Peyer's patch (tissue), 4 donors: ENCODE measurements at regions not wholly inside any gene's neighbourhood (a gene's known extent, or its start where the extent isn't known, plus 50 kb on each side); places are given as distances from the start of the nearest gene placed in this dataset.

Experiments used
- DNase-seq, 3 donors: peaks; one replicate each; pipeline ENCODE4 v3.0.0-alpha.2; 2017 to 2019
- H3K27ac ChIP-seq, 4 donors: fragments of 200-600 bp; sonication (generic); one replicate each; pipeline ENCODE4 v1.5.1; 2016 to 2019
- H3K27me3 ChIP-seq, 2 donors: fragments of 200-600 bp; sonication (generic); one replicate each; pipeline ENCODE4 v1.5.1; 2019
- H3K36me3 ChIP-seq, 3 donors: fragments of 200-600 bp; sonication (generic); one replicate each; pipeline ENCODE4 v1.5.1; 2016 to 2019
- H3K4me1 ChIP-seq, 4 donors: fragments of 200-600 bp; sonication (generic); one replicate each; pipeline ENCODE4 v1.5.1; 2016 to 2019
- H3K4me3 ChIP-seq, 4 donors: fragments of 200-600 bp; sonication (generic); 1 replicate in 3 of 4; 2 replicates in 1 of 4; pipeline ENCODE4 v1.5.1; 2016 to 2019; ENCODE audit warnings: mild to moderate bottlenecking in 1 of 4
- H3K9me3 ChIP-seq, 4 donors: fragments of 200-600 bp; sonication (generic); one replicate each; pipeline ENCODE4 v1.5.1; 2016 to 2019; ENCODE audit warnings: mild to moderate bottlenecking in 1 of 4
- CTCF ChIP-seq, 6 experiments: fragments of 450-650 bp in 4 of 6; fragments of 200-600 bp in 2 of 6; sonication (generic) in 1 of 6; IDR thresholded peaks; one replicate each; pipeline ENCODE4 v1.5.1; 2017 to 2019; ENCODE audit warnings: antibody characterized with exemption in 6 of 6, mild to moderate bottlenecking in 3 of 6, moderate library complexity in 1 of 6
- POLR2A ChIP-seq, 2 donors: fragments of 450-650 bp; IDR thresholded peaks; one replicate each; pipeline ENCODE4 v1.5.1; 2017; ENCODE audit warnings: antibody characterized with exemption in 2 of 2, mild to moderate bottlenecking in 2 of 2, moderate library complexity in 2 of 2

GRCh38 chr12:59839514-59839913 lies 243.7 kb downstream of the SLC16A7 start:
- H3K4me1 ChIP-seq, result no peaks in the 10 kb centered on the region

GRCh38 chr12:59843260-59843843 lies 247.5 kb downstream of the SLC16A7 start:
- Histone ChIP-seq H3K9me3 (no peaks in the 10 kb centered on the region), H3K36me3 (no peaks in the 10 kb centered on the region), H3K4me3 (no peak overlapping the region), H3K4me1 (no peaks in the 10 kb centered on the region), H3K27me3 (no peaks in the 10 kb centered on the region), H3K27ac (no peak overlapping the region)
- no peak for DNase-seq
- TF ChIP-seq POLR2A (IDR thresholded peaks at IDR 0.05) (no peak), CTCF (IDR thresholded peaks at IDR 0.05) (no peak)

More at GRCh38 chr12:59839514-59839913, 243.7 kb downstream of the SLC16A7 start:
- Histone ChIP-seq H3K9me3 (no peaks in the 10 kb centered on the region), H3K36me3 (no peaks in the 10 kb centered on the region), H3K4me3 (no peak overlapping the region), H3K27me3 (no peaks in the 10 kb centered on the region), H3K27ac (no peak overlapping the region)
- TF ChIP-seq CTCF (IDR thresholded peaks at IDR 0.05) (no peak), POLR2A (IDR thresholded peaks at IDR 0.05) (no peak)
- no peak for DNase-seq

GRCh38 chr12:59844750-59845149 lies 248.9 kb downstream of the SLC16A7 start:
- Histone ChIP-seq H3K36me3 (no peaks in the 10 kb centered on the region), H3K4me3 (no peak overlapping the region), H3K27ac (no peak overlapping the region), H3K27me3 (no peaks in the 10 kb centered on the region), H3K9me3 (no peaks in the 10 kb centered on the region), H3K4me1 (no peaks in the 10 kb centered on the region)
- DNase-seq, result no peak
- TF ChIP-seq POLR2A (IDR thresholded peaks at IDR 0.05) (no peak), CTCF (IDR thresholded peaks at IDR 0.05) (no peak)

GRCh38 chr12:59845293-59845692 lies 249.5 kb downstream of the SLC16A7 start:
- Histone ChIP-seq H3K27me3 (no peaks in the 10 kb centered on the region), H3K4me1 (no peaks in the 10 kb centered on the region), H3K4me3 (no peak overlapping the region), H3K9me3 (no peaks in the 10 kb centered on the region), H3K27ac (no peak overlapping the region), H3K36me3 (no peaks in the 10 kb centered on the region)
- no peak for TF ChIP-seq CTCF (IDR thresholded peaks at IDR 0.05)
- TF ChIP-seq POLR2A (IDR thresholded peaks at IDR 0.05), result no peak
- DNase-seq, result no peak

GRCh38 chr12:59847127-59847526 lies 251.3 kb downstream of the SLC16A7 start:
- DNase-seq, result no peak
- Histone ChIP-seq H3K27me3 (no peaks in the 10 kb centered on the region), H3K4me3 (no peak overlapping the region), H3K4me1 (no peaks in the 10 kb centered on the region), H3K9me3 (no peaks in the 10 kb centered on the region), H3K27ac (no peak overlapping the region), H3K36me3 (no peaks in the 10 kb centered on the region)
- TF ChIP-seq CTCF (IDR thresholded peaks at IDR 0.05) (no peak), POLR2A (IDR thresholded peaks at IDR 0.05) (no peak)

- Histone ChIP-seq H3K27me3 (no peaks in the 10 kb centered on the region), H3K4me1 (no peaks in the 10 kb centered on the region), H3K36me3 (no peaks in the 10 kb centered on the region), H3K27ac (no peak overlapping the region), H3K4me3 (no peak overlapping the region), H3K9me3 (no peaks in the 10 kb centered on the region)
- no peak for DNase-seq
- no peak for TF ChIP-seq CTCF (IDR thresholded peaks at IDR 0.05)
- TF ChIP-seq POLR2A (IDR thresholded peaks at IDR 0.05), result no peak
Measured at GRCh38 chr12:59850268-59850667, 254.4 kb downstream of the SLC16A7 start.
